A673 (cell line): ENCODE measurements at regions not wholly inside any gene's neighbourhood (a gene's known extent, or its start where the extent isn't known, plus 50 kb on each side); places are given as distances from the start of the nearest gene placed in this dataset.

Experiments used
- BruUV-seq: library from RNA; stranded (reverse); fragments of 400-500 nt; replicated peaks from 2 replicates; lab custom pipeline; 2021; lab: Mats Ljungman, UMichigan
- CTCF ChIA-PET: fragments of 300-600 bp; sonication (Branson Sonifier 250); formaldehyde crosslinking; loops from one replicate; lab custom pipeline; 2022; ENCODE audit warnings: antibody characterized with exemption; lab: Charles Lee
- POLR2A ChIA-PET: fragments of 300-600 bp; sonication (Branson Sonifier 250); formaldehyde crosslinking; loops from one replicate; lab custom pipeline; 2022; ENCODE audit warnings: antibody characterized with exemption; ENCODE audit not compliant: low non-redundant PET; lab: Charles Lee
- DNase-seq: peaks from one replicate; pipeline ENCODE4 v3.0.0-alpha.2; 2015; ENCODE audit warnings: low spot score
- H3K27ac ChIP-seq: fragments of 200-600 bp; sonication (generic); 2 replicates; pipeline ENCODE4 v1.5.1; 2016; ENCODE audit warnings: mixed run types, low read depth, mild to moderate bottlenecking, mixed read lengths, antibody characterized with exemption, low read length; ENCODE audit not compliant: poor library complexity, severe bottlenecking
- H3K27me3 ChIP-seq: fragments of 200-600 bp; sonication (generic); replicated peaks from 2 replicates; pipeline ENCODE4 v1.6.1; 2017; ENCODE audit warnings: mixed run types, low read depth, mild to moderate bottlenecking, mixed read lengths, antibody characterized with exemption, low read length; ENCODE audit not compliant: insufficient read depth, poor library complexity
- H3K36me3 ChIP-seq: fragments of 200-600 bp; sonication (generic); 2 replicates; pipeline ENCODE4 v1.6.1; 2016; ENCODE audit warnings: mixed run types, mild to moderate bottlenecking, mixed read lengths, antibody characterized with exemption, low read length; ENCODE audit not compliant: insufficient read depth, poor library complexity, severe bottlenecking
- H3K4me1 ChIP-seq: fragments of 200-600 bp; sonication (generic); 2 replicates; pipeline ENCODE4 v1.6.1; 2017; ENCODE audit warnings: mixed run types, mild to moderate bottlenecking, mixed read lengths, antibody characterized with exemption, low read length; ENCODE audit not compliant: insufficient read depth, poor library complexity, severe bottlenecking
- H3K4me3 ChIP-seq: fragments of 200-600 bp; sonication (generic); 2 replicates; pipeline ENCODE4 v1.5.1; 2016; ENCODE audit warnings: low read depth, mixed run types, mild to moderate bottlenecking, mixed read lengths, low read length; ENCODE audit not compliant: poor library complexity, severe bottlenecking
- H3K9me3 ChIP-seq: fragments of 200-600 bp; sonication (generic); 2 replicates; pipeline ENCODE4 v1.6.1; 2016; ENCODE audit warnings: mixed run types, low read depth, mild to moderate bottlenecking, mixed read lengths, antibody characterized with exemption, low read length; ENCODE audit not compliant: poor library complexity, severe bottlenecking
- CTCF ChIP-seq: fragments of 300-800, 200-600 bp; sonication (generic); conservative IDR thresholded peaks from 2 replicates; pipeline ENCODE4 v1.5.1; 2017; ENCODE audit warnings: low read depth, mild to moderate bottlenecking, antibody characterized with exemption, low read length, moderate library complexity, mixed read lengths
- EZH2 ChIP-seq: fragments of 200-600 bp; sonication (generic); IDR thresholded peaks from 2 replicates; pipeline ENCODE4 v1.6.1; 2017; ENCODE audit warnings: borderline replicate concordance, low read depth, mild to moderate bottlenecking, mixed read lengths, antibody characterized with exemption, low read length; ENCODE audit not compliant: poor library complexity, severe bottlenecking
- intact Hi-C: fragments of 100-400 bp; cut with micrococcal nuclease; formaldehyde crosslinking; loops from one replicate; pipeline ENCODE4 v1.10.0; 2022; ENCODE audit not compliant: unreplicated experiment

GRCh38 chr5:13029211-13029610, 915.3 kb downstream of the DNAH5 start:
- peaks cover 33% of the 10 kb centered on the region for H3K9me3 ChIP-seq
- H3K4me1 ChIP-seq = no peaks in the 10 kb centered on the region
- no peaks in the 10 kb centered on the region for H3K27me3 ChIP-seq
- H3K4me3 ChIP-seq = no peak overlapping the region
- no peak for DNase-seq
- intact Hi-C loops = no loop called here
- H3K27ac ChIP-seq = no peak overlapping the region
- no peak for TF ChIP-seq EZH2
- TF ChIP-seq CTCF = no peak
- ChIA-PET CTCF (no interaction called here), POLR2A (no interaction called here)
- no TSS peak for BruUV-seq
- H3K36me3 ChIP-seq = no peaks in the 10 kb centered on the region

- Histone ChIP-seq H3K27ac (no peak overlapping the region), H3K9me3 (peaks cover 39% of the 10 kb centered on the region), H3K36me3 (no peaks in the 10 kb centered on the region), H3K4me1 (no peaks in the 10 kb centered on the region), H3K4me3 (no peak overlapping the region), H3K27me3 (no peaks in the 10 kb centered on the region)
- DNase-seq = no peak
- intact Hi-C loops = no loop called here
- BruUV-seq = no TSS peak
- POLR2A ChIA-PET = no interaction called here
- CTCF ChIA-PET = no interaction called here
- TF ChIP-seq CTCF = no peak
- no peak for TF ChIP-seq EZH2
Measured at GRCh38 chr5:13027874-13028273, 916.6 kb downstream of the DNAH5 start.

- POLR2A ChIA-PET = no interaction called here
- CTCF ChIA-PET = no interaction called here
- Histone ChIP-seq H3K4me3 (no peak overlapping the region), H3K4me1 (no peaks in the 10 kb centered on the region), H3K9me3 (peaks cover 44% of the 10 kb centered on the region), H3K27me3 (no peaks in the 10 kb centered on the region), H3K27ac (no peak overlapping the region), H3K36me3 (no peaks in the 10 kb centered on the region)
- intact Hi-C loops = no loop called here
- TF ChIP-seq EZH2 (no peak), CTCF (no peak)
- no peak for DNase-seq
- no TSS peak for BruUV-seq
Measured at GRCh38 chr5:13019729-13020128, 924.8 kb downstream of the DNAH5 start.
